Neutrophil (primary cell): ENCODE measurements at regions not wholly inside any gene's neighbourhood (a gene's known extent, or its start where the extent isn't known, plus 50 kb on each side); places are given as distances from the start of the nearest gene placed in this dataset.

Experiments used
- H3K27ac ChIP-seq: fragments of 200-600 bp; sonication (generic); 2 replicates; pipeline ENCODE4 v1.5.1; 2016; ENCODE audit warnings: mild to moderate bottlenecking, moderate library complexity
- H3K27me3 ChIP-seq: fragments of 200-600 bp; sonication (generic); 2 replicates; pipeline ENCODE4 v1.6.0; 2016; ENCODE audit warnings: mild to moderate bottlenecking
- H3K36me3 ChIP-seq: fragments of 200-600 bp; sonication (generic); 2 replicates; pipeline ENCODE4 v1.5.1; 2017
- H3K4me1 ChIP-seq, 2 experiments: fragments of 200-600 bp in 1 of 2; sonication (generic) in 1 of 2; 1 replicate in 1 of 2; 2 replicates in 1 of 2; pipeline versions ENCODE4 v1.5.1 to v1.6.1; 2013 to 2016; ENCODE audit warnings: low read depth in 1 of 2, low read length in 1 of 2, mild to moderate bottlenecking in 1 of 2, moderate library complexity in 1 of 2; ENCODE audit not compliant: control insufficient read depth in 1 of 2, insufficient read depth in 1 of 2
- H3K4me3 ChIP-seq, 2 experiments: fragments of 200-600 bp in 1 of 2; sonication (generic) in 1 of 2; 1 replicate in 1 of 2; 2 replicates in 1 of 2; pipeline ENCODE4 v1.5.1; 2013 to 2016; ENCODE audit warnings: low read depth in 1 of 2, low read length in 1 of 2, mild to moderate bottlenecking in 1 of 2, moderate library complexity in 1 of 2
- H3K9me3 ChIP-seq: fragments of 200-600 bp; sonication (generic); 2 replicates; pipeline ENCODE4 v1.5.1; 2016
- TF ChIP-seq, protein P1 (sequence below): fragments of 200-600 bp; sonication (generic); IDR thresholded peaks from 2 replicates; pipeline ENCODE4 v1.5.1; 2016; ENCODE audit warnings: antibody characterized with exemption

DNA sequence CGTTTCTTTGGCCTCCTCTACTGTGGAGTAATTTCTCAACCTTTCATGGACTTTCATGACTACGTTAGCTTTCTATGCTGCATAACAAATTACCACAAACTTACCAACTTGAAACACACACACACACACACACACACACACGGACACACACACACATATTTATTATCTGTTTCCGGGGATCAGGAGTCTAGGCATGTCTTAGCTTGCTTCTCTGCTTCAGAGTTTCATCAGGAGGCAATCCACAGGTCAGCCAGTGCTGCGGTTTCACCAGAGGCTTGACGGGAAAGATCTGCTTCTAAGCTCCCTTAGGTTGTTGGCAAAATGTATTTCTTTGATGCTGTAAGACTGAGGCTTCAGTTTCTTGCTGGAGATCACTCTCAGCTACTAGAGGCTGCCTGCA is 59.0 kb upstream of the C9orf72 start:
- no peak overlapping the region for H3K4me3 ChIP-seq
- no peaks in the 10 kb centered on the region for H3K27me3 ChIP-seq
- no peaks in the 10 kb centered on the region for H3K9me3 ChIP-seq
- H3K27ac ChIP-seq, result no peak overlapping the region
- H3K4me1 ChIP-seq, result no peaks in the 10 kb centered on the region
- TF ChIP-seq, protein P1, sequence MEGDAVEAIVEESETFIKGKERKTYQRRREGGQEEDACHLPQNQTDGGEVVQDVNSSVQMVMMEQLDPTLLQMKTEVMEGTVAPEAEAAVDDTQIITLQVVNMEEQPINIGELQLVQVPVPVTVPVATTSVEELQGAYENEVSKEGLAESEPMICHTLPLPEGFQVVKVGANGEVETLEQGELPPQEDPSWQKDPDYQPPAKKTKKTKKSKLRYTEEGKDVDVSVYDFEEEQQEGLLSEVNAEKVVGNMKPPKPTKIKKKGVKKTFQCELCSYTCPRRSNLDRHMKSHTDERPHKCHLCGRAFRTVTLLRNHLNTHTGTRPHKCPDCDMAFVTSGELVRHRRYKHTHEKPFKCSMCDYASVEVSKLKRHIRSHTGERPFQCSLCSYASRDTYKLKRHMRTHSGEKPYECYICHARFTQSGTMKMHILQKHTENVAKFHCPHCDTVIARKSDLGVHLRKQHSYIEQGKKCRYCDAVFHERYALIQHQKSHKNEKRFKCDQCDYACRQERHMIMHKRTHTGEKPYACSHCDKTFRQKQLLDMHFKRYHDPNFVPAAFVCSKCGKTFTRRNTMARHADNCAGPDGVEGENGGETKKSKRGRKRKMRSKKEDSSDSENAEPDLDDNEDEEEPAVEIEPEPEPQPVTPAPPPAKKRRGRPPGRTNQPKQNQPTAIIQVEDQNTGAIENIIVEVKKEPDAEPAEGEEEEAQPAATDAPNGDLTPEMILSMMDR, result no peak
- H3K36me3 ChIP-seq, result no peaks in the 10 kb centered on the region

DNA sequence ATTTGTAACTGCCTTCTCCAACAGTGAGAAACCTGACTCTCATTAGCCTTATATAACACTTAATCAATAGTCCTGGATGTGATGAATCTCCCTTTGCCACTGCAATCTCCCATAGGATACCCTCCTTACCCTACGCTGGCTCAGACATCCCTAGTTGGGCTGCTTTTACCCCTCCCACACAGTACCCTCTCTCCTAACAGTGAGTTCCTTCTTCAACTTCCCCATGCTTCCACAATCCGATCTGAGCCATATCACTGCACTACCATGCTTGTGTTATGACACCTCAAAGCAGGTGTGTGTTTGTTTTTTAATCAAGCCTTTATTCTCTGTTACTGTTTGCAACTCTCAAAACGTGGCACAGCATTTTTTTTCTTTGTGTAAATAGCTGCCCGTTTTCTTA is 60.5 kb upstream of the C9orf72 start:
- no peaks in the 10 kb centered on the region for H3K36me3 ChIP-seq
- TF ChIP-seq, protein P1, result no peak
- no peak overlapping the region for H3K4me3 ChIP-seq
- no peaks in the 10 kb centered on the region for H3K27me3 ChIP-seq
- peak overlapping the region; percentile 11 for H3K27ac ChIP-seq
- no peaks in the 10 kb centered on the region for H3K9me3 ChIP-seq
- no peaks in the 10 kb centered on the region for H3K4me1 ChIP-seq

DNA sequence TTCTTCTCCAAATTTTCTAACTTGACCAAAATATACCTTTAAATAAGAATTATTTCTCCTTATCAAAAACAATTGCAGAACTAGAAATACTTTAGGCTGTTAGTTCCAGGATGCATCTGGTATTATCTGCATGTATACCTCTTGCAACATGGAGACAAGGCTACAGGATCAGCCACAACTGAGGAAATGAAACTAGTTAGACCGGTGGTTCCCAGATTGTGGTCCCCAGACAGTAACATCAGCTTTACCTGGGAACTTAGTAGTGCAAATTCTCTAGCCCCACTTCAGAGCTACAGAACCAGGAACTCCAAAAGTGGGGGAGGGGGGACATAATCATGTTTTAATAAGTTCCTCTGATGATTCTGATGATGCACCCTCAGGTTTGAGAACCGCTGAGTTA is 61.6 kb upstream of the C9orf72 start:
- Histone ChIP-seq H3K36me3 (no peaks in the 10 kb centered on the region), H3K27me3 (no peaks in the 10 kb centered on the region), H3K4me1 (no peaks in the 10 kb centered on the region), H3K27ac (no peak overlapping the region), H3K9me3 (no peaks in the 10 kb centered on the region), H3K4me3 (no peak overlapping the region)
- TF ChIP-seq, protein P1, result no peak

DNA sequence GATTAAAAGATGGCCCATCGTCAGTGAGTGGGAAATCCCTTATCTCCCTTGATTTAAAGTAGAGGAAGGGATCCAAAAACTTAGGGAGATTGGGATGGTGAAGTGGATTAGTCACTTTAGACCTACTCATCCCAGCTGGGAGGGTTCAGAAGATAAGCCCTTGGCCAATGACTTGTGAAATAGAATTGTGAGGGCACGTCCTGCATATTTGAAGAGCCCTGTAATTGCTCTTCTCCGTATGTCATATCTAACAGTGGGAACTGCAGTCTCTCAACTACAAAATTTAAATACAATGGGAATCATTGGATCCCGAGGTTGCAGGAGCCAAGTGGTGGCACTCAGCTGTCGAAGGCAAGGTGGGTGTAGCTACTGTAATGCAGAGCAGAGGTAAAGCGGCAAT is 65.4 kb upstream of the C9orf72 start:
- TF ChIP-seq, protein P1, result no peak
- Histone ChIP-seq H3K27ac (no peak overlapping the region), H3K9me3 (no peaks in the 10 kb centered on the region), H3K27me3 (no peaks in the 10 kb centered on the region), H3K36me3 (no peaks in the 10 kb centered on the region), H3K4me1 (no peaks in the 10 kb centered on the region), H3K4me3 (no peak overlapping the region)

DNA sequence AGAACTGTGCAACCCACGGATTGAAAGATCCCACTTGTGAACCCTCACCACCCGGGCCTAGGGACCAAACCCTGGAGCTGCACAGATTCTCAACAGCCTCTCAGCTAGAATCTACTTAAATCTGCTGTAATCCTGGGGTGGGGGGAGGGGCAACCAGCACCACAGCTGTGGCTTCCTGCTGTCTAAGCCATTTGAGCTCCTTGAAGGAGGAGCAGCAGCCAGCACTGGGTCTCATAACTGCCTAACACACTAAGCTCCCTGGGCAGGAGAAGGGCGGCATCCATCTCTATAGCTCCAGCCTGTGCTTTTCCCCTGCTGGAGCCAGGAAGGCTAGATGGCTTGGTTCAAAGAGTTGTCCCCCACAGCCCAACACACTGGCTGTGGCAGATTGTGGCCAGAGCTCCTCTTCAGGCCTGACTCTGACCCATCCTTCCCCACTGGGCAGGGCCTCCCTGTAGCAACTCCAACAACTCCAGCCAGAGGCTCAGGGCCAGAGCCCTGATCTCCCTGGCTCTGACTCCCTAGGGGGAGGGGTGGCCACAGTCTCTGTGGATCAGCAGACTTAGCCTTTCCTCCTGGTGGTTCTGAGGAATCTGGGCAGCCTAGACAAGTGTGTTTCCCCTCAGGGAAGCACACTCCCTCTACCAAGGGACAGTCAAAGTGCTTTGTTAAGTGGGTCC is 72.0 kb upstream of the C9orf72 start:
- Histone ChIP-seq H3K27me3 (no peaks in the 10 kb centered on the region), H3K9me3 (no peaks in the 10 kb centered on the region), H3K27ac (no peak overlapping the region), H3K4me1 (no peaks in the 10 kb centered on the region), H3K4me3 (no peak overlapping the region), H3K36me3 (no peaks in the 10 kb centered on the region)
- TF ChIP-seq, protein P1, result no peak
